ENCODE measurements at regions not wholly inside any gene's neighbourhood (a gene's known extent, or its start where the extent isn't known, plus 50 kb on each side); places are given as distances from the start of the nearest gene placed in this dataset.
"Not testable (repeated sequence)": the region's sequence is repeated elsewhere in the genome, so short reads cannot be mapped to it uniquely, and the experiment has no call there.

GRCh38 chr11:24411791-24412190 lies 85.1 kb upstream of the LUZP2 start:
- DNase-seq, result no peak
- Histone ChIP-seq H2AFZ (ENCODE audit: low read length) (no peak overlapping the region), H3K79me2 (ENCODE audit: low read length) (no peaks in the 10 kb centered on the region), H3K27ac (ENCODE audit: low read length) (no peak overlapping the region), H3K4me3 (ENCODE audit: low read length) (no peak overlapping the region), H4K20me1 (ENCODE audit: insufficient read depth, low read length) (no peaks in the 10 kb centered on the region), H3K4me2 (ENCODE audit: low read depth, low read length) (no peak overlapping the region), H3K9me3 (replicated peaks; ENCODE audit: insufficient read depth, low read length) (no peaks in the 10 kb centered on the region), H3K27me3 (replicated peaks; ENCODE audit: insufficient read depth, low read length) (no peaks in the 10 kb centered on the region), H3F3A (ENCODE audit: insufficient read depth, low read length) (no peaks in the 10 kb centered on the region), H3K4me1 (ENCODE audit: low read length) (no peaks in the 10 kb centered on the region), H3K36me3 (replicated peaks; ENCODE audit: insufficient read depth, low read length) (no peaks in the 10 kb centered on the region), H3K9me2 (replicated peaks; ENCODE audit: insufficient read depth, low read length) (no peaks in the 10 kb centered on the region), H3K9ac (ENCODE audit: low read length) (no peak overlapping the region)
- no peak for TF ChIP-seq EZH2 (optimal IDR thresholded peaks at IDR 0.05; ENCODE audit: low read depth, low read length)
- no peak for TF ChIP-seq CTCF (IDR thresholded peaks at IDR 0.05; ENCODE audit: low read length)
- no peak for TF ChIP-seq EZH2phosphoT487 (IDR thresholded peaks at IDR 0.05; ENCODE audit: low read length)

GRCh38 chr11:24412722-24413121 lies 84.1 kb upstream of the LUZP2 start:
- Histone ChIP-seq H3K9me3 (replicated peaks; ENCODE audit: insufficient read depth, low read length) (no peaks in the 10 kb centered on the region), H3K27me3 (replicated peaks; ENCODE audit: insufficient read depth, low read length) (no peaks in the 10 kb centered on the region), H2AFZ (ENCODE audit: low read length) (no peak overlapping the region), H3K36me3 (replicated peaks; ENCODE audit: insufficient read depth, low read length) (no peaks in the 10 kb centered on the region), H3K9me2 (replicated peaks; ENCODE audit: insufficient read depth, low read length) (no peaks in the 10 kb centered on the region), H3K79me2 (ENCODE audit: low read length) (no peaks in the 10 kb centered on the region), H3K9ac (ENCODE audit: low read length) (no peak overlapping the region), H3K4me1 (ENCODE audit: low read length) (no peaks in the 10 kb centered on the region), H3K4me3 (ENCODE audit: low read length) (no peak overlapping the region), H3F3A (ENCODE audit: insufficient read depth, low read length) (no peaks in the 10 kb centered on the region), H4K20me1 (ENCODE audit: insufficient read depth, low read length) (no peaks in the 10 kb centered on the region), H3K27ac (ENCODE audit: low read length) (no peak overlapping the region), H3K4me2 (ENCODE audit: low read depth, low read length) (no peak overlapping the region)
- TF ChIP-seq EZH2phosphoT487 (IDR thresholded peaks at IDR 0.05; ENCODE audit: low read length) (no peak), CTCF (IDR thresholded peaks at IDR 0.05; ENCODE audit: low read length) (no peak), EZH2 (optimal IDR thresholded peaks at IDR 0.05; ENCODE audit: low read depth, low read length) (no peak)
- DNase-seq, result no peak

- Histone ChIP-seq H3K79me2 (ENCODE audit: low read length) (no peaks in the 10 kb centered on the region), H3K27me3 (replicated peaks; ENCODE audit: insufficient read depth, low read length) (no peaks in the 10 kb centered on the region), H3F3A (ENCODE audit: insufficient read depth, low read length) (no peaks in the 10 kb centered on the region), H4K20me1 (ENCODE audit: insufficient read depth, low read length) (no peaks in the 10 kb centered on the region), H3K4me2 (ENCODE audit: low read depth, low read length) (no peak overlapping the region), H3K9me2 (replicated peaks; ENCODE audit: insufficient read depth, low read length) (no peaks in the 10 kb centered on the region), H3K9ac (ENCODE audit: low read length) (no peak overlapping the region), H3K36me3 (replicated peaks; ENCODE audit: insufficient read depth, low read length) (no peaks in the 10 kb centered on the region), H3K4me3 (ENCODE audit: low read length) (no peak overlapping the region), H2AFZ (ENCODE audit: low read length) (no peak overlapping the region), H3K4me1 (ENCODE audit: low read length) (no peaks in the 10 kb centered on the region), H3K27ac (ENCODE audit: low read length) (no peak overlapping the region), H3K9me3 (replicated peaks; ENCODE audit: insufficient read depth, low read length) (no peaks in the 10 kb centered on the region)
- TF ChIP-seq EZH2phosphoT487 (IDR thresholded peaks at IDR 0.05; ENCODE audit: low read length) (no peak), CTCF (IDR thresholded peaks at IDR 0.05; ENCODE audit: low read length) (no peak), EZH2 (optimal IDR thresholded peaks at IDR 0.05; ENCODE audit: low read depth, low read length) (no peak)
- no peak for DNase-seq
These were observed 83.5 kb upstream of the LUZP2 start for GRCh38 chr11:24413391-24413790.

- not testable (repeated sequence) for H4K20me1 ChIP-seq (ENCODE audit: insufficient read depth, low read length); H3K9me2 ChIP-seq (replicated peaks; ENCODE audit: insufficient read depth, low read length); H3K4me3 ChIP-seq (ENCODE audit: low read length); H3K9me3 ChIP-seq (replicated peaks; ENCODE audit: insufficient read depth, low read length); H3K4me1 ChIP-seq (ENCODE audit: low read length); H3K79me2 ChIP-seq (ENCODE audit: low read length); H3F3A ChIP-seq (ENCODE audit: insufficient read depth, low read length); H3K9ac ChIP-seq (ENCODE audit: low read length); H3K4me2 ChIP-seq (ENCODE audit: low read depth, low read length); H2AFZ ChIP-seq (ENCODE audit: low read length); H3K27ac ChIP-seq (ENCODE audit: low read length); H3K27me3 ChIP-seq (replicated peaks; ENCODE audit: insufficient read depth, low read length); DNase-seq; H3K36me3 ChIP-seq (replicated peaks; ENCODE audit: insufficient read depth, low read length)
These were observed 80.8 kb upstream of the LUZP2 start for GRCh38 chr11:24415955-24416636.

Measured in MM.1S (cell line).